NCI-H2196 treated with DMSO at 0.1 percent for 48 hours (cell line): ENCODE measurements at regions not wholly inside any gene's neighbourhood (a gene's known extent, or its start where the extent isn't known, plus 50 kb on each side); places are given as distances from the start of the nearest gene placed in this dataset.

Experiments
- DNase-seq: peaks from one replicate; lab custom pipeline; 2025; ENCODE audit not compliant: unreplicated experiment; lab: John Stamatoyannopoulos, UW

DNA sequence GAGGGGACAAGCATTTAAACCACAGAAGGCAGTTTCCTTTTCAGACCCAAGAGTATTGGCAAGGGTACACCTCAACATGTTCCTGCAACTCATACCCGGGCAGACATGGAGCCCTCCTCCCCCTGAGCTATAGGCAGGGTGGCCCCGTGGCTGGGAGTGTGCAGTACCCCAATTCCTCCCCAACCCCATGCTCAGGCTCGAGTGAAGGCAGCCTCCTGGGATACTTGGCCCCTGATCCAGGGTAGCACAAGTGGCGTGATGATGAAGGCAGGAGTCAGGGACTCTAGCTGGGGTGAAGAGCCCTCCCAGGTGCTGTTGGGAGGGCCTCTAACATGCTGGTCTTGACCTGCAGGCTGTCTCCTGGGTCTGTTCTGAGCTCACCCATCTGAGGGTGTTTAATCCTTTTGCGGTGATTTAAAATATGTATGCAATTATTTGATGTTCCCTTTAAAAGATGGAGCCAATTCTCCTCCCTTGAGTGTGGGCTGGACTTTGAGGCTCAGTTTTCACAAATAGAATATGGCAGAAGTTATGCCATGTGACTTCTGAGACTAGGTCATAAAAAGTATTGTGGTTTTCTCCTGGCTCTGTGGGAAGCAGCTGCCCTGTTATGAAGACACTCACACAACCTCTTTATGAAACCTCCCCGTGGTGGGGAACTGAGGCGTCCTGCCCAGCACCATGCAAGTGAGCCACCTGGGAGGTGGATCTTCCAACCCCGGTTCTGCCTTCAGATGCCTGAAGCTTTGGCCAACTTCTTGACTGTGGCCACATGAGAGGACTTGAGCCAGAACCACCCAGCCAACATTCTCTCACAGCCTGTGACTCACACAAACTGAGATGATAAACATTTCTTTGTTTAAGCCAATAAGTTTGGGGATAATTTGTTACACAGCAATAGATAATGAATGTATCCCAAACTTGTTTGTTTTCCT lies 54.7 kb upstream of the NECTIN1 start:
- DNase-seq, result no peak

DNA sequence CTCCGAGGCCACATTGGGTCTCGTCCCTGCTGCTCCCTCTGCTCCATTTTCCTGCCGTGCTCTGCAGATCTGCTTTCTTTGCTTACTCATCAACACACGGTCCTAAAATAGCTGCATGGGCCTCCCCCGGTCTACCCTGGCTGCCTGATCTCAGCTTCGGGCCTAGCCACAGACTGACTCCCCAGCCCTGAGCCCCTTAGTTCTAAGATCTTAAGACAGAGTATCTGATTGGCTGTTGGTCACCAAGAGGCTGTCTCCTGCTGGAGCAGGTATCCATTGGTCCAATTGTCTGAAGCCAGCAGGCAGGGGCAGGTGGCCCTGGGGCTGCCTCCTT lies 53.7 kb upstream of the NECTIN1 start:
- DNase-seq, result no peak

DNA sequence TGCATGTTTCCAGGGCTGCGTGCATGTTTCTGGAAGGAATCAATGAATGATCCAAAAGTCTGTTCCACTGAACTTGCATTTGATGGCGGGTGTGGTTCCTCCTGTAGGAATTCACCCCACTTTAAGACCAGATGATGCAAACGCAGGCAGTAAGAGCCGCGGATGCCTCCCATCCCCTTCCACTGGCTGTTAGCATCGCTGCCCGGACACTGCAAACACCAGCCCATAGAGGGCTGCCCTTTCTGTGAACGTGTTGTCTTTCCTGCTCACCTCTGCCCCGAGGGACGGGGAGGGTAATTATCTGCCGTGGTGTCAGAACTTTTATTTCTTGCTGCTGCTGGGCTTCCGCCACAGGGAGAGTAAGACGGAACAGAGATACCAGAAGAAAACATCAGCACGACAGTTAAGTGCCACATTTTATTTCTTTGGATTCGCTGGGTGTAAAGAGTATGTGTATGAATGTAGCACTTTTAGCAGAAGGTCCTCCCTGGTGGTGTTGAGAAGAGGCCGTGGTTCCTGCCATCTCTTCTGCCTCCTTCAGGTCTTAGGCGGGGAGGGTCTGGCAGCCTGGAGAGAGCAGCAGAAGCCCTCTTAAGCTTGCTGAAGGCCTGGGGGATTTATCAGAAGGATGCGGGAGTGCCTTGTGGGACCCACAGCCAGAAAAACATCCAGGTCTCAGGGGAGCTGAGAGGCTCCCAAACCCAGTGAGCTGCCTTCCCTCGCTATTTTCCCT lies 53.2 kb upstream of the NECTIN1 start:
- no peak for DNase-seq

DNA sequence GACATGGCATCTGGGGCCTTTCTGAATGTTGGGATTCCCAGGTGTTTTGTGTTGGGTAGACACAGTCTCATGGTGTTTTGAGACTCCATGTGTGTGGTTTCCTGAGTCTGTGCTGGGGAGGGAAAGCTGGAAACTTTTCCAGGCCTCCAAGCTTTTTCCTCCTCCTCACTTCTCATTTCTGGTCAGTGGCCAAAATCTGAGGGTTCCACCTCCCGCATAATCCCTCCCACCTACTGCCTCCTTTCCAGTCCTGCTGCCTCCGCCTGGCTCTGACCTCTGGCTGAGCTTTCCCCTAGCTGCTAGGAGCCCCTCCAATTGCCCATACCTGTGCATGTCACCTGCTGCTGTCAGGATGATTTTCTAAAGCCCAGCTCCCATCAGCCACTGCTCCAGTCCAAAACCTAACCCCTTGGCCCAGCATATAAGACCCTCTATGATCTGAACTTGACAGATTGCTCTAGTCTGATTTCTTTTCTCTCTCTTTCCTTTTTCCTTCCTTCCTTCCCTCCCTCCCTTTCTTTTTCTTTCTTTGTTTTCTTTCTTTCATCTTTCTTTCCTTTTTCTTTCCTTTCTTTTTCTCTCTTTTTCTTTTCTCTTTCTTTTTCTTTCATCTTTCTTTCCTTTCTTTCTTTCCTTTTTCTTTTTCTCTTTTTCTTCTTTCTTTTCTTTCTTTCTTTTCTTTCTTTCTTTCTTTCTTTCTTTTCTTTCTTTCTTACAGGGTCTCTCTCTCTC lies 51.4 kb upstream of the NECTIN1 start:
- DNase-seq, result no peak

DNA sequence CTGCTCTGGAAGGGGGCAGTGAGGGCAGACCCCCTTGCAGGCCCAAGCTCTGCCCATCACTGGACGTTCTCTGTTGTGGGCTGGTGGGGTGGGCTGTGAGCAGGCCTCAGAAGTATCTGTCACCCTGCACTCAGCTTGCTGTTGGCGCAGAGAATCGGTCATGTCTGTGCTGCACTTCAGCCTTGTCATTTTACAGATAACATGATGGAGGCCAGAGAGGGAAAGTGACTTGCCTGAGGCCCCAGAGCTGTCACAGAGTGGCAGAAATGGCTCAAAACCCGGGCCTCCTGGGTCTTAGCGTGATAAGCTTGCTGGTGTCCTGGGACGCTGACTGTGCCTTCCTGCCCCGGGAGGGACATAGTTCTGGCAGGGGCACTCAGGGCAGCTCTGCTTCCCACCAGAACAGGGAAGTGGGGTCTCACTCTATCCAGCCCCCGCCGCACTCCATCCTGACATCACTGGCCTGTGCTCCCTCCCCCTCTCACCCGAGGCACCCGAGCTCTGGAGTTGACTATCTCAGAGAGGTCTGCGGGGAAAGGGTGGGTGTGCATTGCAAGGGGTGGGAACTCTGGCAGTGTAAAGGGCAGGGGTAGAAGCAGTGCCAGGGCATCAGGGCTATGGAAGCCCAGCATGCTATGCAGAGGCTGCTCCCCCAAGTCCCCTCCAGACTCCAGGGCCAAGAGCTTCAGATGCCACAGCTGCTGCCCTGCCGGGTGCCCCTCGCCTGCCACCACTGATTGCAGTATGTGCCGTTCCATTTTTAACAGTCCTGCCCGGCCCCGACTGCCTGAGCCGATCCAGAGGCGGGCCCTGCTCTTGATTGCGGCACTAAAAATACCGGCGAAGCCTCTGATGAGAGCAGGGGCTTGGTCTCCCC lies 50.4 kb upstream of the NECTIN1 start:
- no peak for DNase-seq
